ENCODE measurements at regions not wholly inside any gene's neighbourhood (a gene's known extent, or its start where the extent isn't known, plus 50 kb on each side); places are given as distances from the start of the nearest gene placed in this dataset.

DNA sequence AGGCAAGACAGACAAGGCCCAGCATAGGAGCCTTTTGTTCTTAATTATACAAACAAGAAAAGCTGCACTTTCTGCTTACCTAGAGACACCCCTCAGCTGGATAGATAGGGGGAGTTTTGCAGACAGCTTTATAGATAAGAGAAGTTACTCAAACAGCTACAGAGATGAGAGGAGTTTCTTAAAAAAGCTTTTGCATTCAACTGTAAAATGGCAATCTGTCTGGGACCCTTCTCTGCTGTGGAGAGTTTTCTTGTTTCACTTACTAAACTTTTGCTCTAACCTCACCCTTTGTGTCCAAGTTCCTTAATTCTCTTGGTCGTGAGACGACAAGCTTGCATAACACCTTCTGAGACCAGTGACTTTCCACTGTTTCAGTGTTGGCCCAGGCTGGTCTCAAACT, 103.8 kb upstream of the CHORDC1 start:
- H4K20me1 ChIP-seq (ENCODE audit: insufficient read depth, poor library complexity, severe bottlenecking), result no peaks in the 10 kb centered on the region
- no peak overlapping the region for H3K4me2 ChIP-seq
- WGBS (ENCODE audit: low lambda C conversion rate, missing lambda C conversion rate), result 47% methylated on average over 2 of the region's 2 CpGs
- no peak overlapping the region for H3K27ac ChIP-seq
- H3K4me1 ChIP-seq (ENCODE audit: insufficient read depth), result no peaks in the 10 kb centered on the region
- no peaks in the 10 kb centered on the region for H3K9me2 ChIP-seq (replicated peaks; ENCODE audit: insufficient read depth)
- no peak for DNase-seq (ENCODE audit: low spot score)
- H3K27me3 ChIP-seq, result no peaks in the 10 kb centered on the region
- H3K9me3 ChIP-seq (ENCODE audit: low read depth), result no peaks in the 10 kb centered on the region
- no peak overlapping the region for H3K4me3 ChIP-seq
- H3K79me2 ChIP-seq, result no peaks in the 10 kb centered on the region
- peak overlapping the region; percentile 33 for H2AFZ ChIP-seq
- TF ChIP-seq EZH2phosphoT487 (IDR thresholded peaks at IDR 0.05; ENCODE audit: low read depth, severe bottlenecking, unreplicated experiment) (no peak), EZH2 (IDR thresholded peaks at IDR 0.05; ENCODE audit: borderline replicate concordance) (no peak)
- TF ChIP-seq, protein P1, sequence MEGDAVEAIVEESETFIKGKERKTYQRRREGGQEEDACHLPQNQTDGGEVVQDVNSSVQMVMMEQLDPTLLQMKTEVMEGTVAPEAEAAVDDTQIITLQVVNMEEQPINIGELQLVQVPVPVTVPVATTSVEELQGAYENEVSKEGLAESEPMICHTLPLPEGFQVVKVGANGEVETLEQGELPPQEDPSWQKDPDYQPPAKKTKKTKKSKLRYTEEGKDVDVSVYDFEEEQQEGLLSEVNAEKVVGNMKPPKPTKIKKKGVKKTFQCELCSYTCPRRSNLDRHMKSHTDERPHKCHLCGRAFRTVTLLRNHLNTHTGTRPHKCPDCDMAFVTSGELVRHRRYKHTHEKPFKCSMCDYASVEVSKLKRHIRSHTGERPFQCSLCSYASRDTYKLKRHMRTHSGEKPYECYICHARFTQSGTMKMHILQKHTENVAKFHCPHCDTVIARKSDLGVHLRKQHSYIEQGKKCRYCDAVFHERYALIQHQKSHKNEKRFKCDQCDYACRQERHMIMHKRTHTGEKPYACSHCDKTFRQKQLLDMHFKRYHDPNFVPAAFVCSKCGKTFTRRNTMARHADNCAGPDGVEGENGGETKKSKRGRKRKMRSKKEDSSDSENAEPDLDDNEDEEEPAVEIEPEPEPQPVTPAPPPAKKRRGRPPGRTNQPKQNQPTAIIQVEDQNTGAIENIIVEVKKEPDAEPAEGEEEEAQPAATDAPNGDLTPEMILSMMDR (IDR thresholded peaks at IDR 0.05; ENCODE audit: poor library complexity), result no peak
- H3K36me3 ChIP-seq (replicated peaks; ENCODE audit: insufficient read depth, low read depth), result no peaks in the 10 kb centered on the region

DNA sequence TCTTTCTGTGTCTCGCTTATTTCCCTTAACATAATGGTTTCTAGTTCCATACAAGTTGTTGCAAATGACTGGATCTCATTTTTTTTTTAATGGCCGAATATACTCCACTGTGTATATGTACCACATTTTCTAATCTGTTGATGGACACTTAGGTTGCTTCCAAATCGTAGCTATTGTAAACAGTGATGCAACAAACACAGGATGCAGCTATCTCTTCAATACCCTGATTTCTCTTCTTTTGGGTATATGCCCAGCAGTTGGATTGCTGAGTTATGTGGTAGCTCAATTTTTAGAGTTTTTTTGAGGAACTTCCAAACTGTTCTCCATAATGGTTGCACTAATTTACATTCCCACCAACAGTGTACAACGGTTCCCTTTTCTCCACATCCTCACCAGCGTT, 100.4 kb upstream of the CHORDC1 start:
- Histone ChIP-seq H3K9me3 (ENCODE audit: low read depth) (no peaks in the 10 kb centered on the region), H4K20me1 (ENCODE audit: insufficient read depth, poor library complexity, severe bottlenecking) (no peaks in the 10 kb centered on the region), H2AFZ (no peak overlapping the region), H3K9me2 (replicated peaks; ENCODE audit: insufficient read depth) (no peaks in the 10 kb centered on the region), H3K4me3 (no peak overlapping the region), H3K27ac (no peak overlapping the region), H3K27me3 (no peaks in the 10 kb centered on the region), H3K4me1 (ENCODE audit: insufficient read depth) (no peaks in the 10 kb centered on the region), H3K4me2 (no peak overlapping the region), H3K79me2 (no peaks in the 10 kb centered on the region), H3K36me3 (replicated peaks; ENCODE audit: insufficient read depth, low read depth) (no peaks in the 10 kb centered on the region)
- no peak for TF ChIP-seq EZH2 (IDR thresholded peaks at IDR 0.05; ENCODE audit: borderline replicate concordance)
- TF ChIP-seq, protein P1 (IDR thresholded peaks at IDR 0.05; ENCODE audit: poor library complexity), result no peak
- TF ChIP-seq EZH2phosphoT487 (IDR thresholded peaks at IDR 0.05; ENCODE audit: low read depth, severe bottlenecking, unreplicated experiment), result no peak
- WGBS (ENCODE audit: low lambda C conversion rate, missing lambda C conversion rate), result 94% methylated on average over 5 of the region's 5 CpGs
- DNase-seq (ENCODE audit: low spot score), result no peak

DNA sequence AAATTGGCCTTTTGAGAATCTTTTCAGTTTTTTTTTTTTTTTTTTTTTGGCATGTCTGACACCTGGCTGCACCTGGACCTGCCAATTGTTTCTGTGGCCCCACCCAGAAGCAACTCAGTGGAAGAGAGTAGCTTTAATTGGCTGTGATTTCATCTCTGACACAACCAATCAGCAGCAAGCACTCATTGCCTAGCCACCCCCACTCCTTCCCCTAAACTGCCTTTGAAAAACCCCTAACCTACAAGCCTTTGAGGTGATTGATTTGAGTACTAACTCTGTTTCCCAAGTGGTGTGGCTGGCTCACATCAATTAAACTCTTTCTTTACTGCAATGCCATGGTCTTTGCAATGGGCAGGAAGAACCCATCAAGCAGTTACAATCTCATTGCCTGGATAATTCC, 98.2 kb upstream of the CHORDC1 start:
- Histone ChIP-seq H4K20me1 (ENCODE audit: insufficient read depth, poor library complexity, severe bottlenecking) (no peaks in the 10 kb centered on the region), H3K27ac (no peak overlapping the region), H3K4me2 (no peak overlapping the region), H3K27me3 (no peaks in the 10 kb centered on the region), H3K79me2 (no peaks in the 10 kb centered on the region), H2AFZ (no peak overlapping the region), H3K4me1 (ENCODE audit: insufficient read depth) (no peaks in the 10 kb centered on the region), H3K9me3 (ENCODE audit: low read depth) (no peaks in the 10 kb centered on the region), H3K9me2 (replicated peaks; ENCODE audit: insufficient read depth) (no peaks in the 10 kb centered on the region), H3K4me3 (no peak overlapping the region), H3K36me3 (replicated peaks; ENCODE audit: insufficient read depth, low read depth) (no peaks in the 10 kb centered on the region)
- no peak for DNase-seq (ENCODE audit: low spot score)
- no peak for TF ChIP-seq EZH2phosphoT487 (IDR thresholded peaks at IDR 0.05; ENCODE audit: low read depth, severe bottlenecking, unreplicated experiment)
- TF ChIP-seq, protein P1 (IDR thresholded peaks at IDR 0.05; ENCODE audit: poor library complexity), result no peak

DNA sequence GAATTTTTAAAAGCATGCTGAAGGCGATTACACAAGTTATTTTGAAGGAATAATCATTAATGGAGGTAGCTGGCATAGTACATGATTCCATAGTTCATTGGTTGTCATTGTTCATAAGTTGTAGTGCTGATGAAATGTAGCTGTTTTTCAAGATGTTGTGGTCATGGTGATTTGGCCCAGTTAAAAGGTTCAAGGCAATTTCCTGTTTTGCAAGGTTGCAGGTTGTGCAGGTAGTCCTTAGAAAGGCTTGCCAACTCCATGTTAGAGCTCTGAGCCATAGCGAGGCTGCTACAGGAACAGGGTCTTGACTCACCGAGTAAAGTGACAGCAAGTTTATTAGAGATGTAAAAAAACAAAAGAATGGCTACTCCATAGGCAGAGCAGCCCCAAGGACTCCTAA, 95.8 kb upstream of the CHORDC1 start:
- no peaks in the 10 kb centered on the region for H4K20me1 ChIP-seq (ENCODE audit: insufficient read depth, poor library complexity, severe bottlenecking)
- H3K79me2 ChIP-seq, result no peaks in the 10 kb centered on the region
- H3K4me2 ChIP-seq, result no peak overlapping the region
- H2AFZ ChIP-seq, result no peak overlapping the region
- no peaks in the 10 kb centered on the region for H3K27me3 ChIP-seq
- no peaks in the 10 kb centered on the region for H3K9me3 ChIP-seq (ENCODE audit: low read depth)
- TF ChIP-seq EZH2 (IDR thresholded peaks at IDR 0.05; ENCODE audit: borderline replicate concordance), result no peak
- TF ChIP-seq EZH2phosphoT487 (IDR thresholded peaks at IDR 0.05; ENCODE audit: low read depth, severe bottlenecking, unreplicated experiment), result no peak
- TF ChIP-seq, protein P1 (IDR thresholded peaks at IDR 0.05; ENCODE audit: poor library complexity), result no peak
- no peaks in the 10 kb centered on the region for H3K4me1 ChIP-seq (ENCODE audit: insufficient read depth)
- H3K4me3 ChIP-seq, result no peak overlapping the region
- WGBS (ENCODE audit: low lambda C conversion rate, missing lambda C conversion rate), result 84% methylated on average over 3 of the region's 3 CpGs
- DNase-seq (ENCODE audit: low spot score), result no peak
- H3K9me2 ChIP-seq (replicated peaks; ENCODE audit: insufficient read depth), result no peaks in the 10 kb centered on the region
- no peaks in the 10 kb centered on the region for H3K36me3 ChIP-seq (replicated peaks; ENCODE audit: insufficient read depth, low read depth)
- no peak overlapping the region for H3K27ac ChIP-seq

All from hepatocyte (in vitro differentiated cells).